HG03039 (cell line): ENCODE measurements at regions not wholly inside any gene's neighbourhood (a gene's known extent, or its start where the extent isn't known, plus 50 kb on each side); places are given as distances from the start of the nearest gene placed in this dataset.

Experiments
- ATAC-seq: cut with Tn5 transposase; IDR thresholded peaks from one replicate; pipeline ENCODE4 v1.9.1; 2021; ENCODE audit warnings: mild to moderate bottlenecking, moderate library complexity; ENCODE audit not compliant: unreplicated experiment

- ATAC-seq = no peak
These were observed 199.9 kb upstream of the ZMIZ1 start for GRCh38 chr10:78868861-78869260.

GRCh38 chr10:78869508-78870454, 199.0 kb upstream of the ZMIZ1 start:
- no peak for ATAC-seq

- no peak for ATAC-seq
These were observed 198.3 kb upstream of the ZMIZ1 start for GRCh38 chr10:78870458-78870857.

- no peak for ATAC-seq
These were observed 197.0 kb upstream of the ZMIZ1 start for GRCh38 chr10:78871796-78872195.

- ATAC-seq = no peak
These were observed 195.4 kb upstream of the ZMIZ1 start for GRCh38 chr10:78873413-78873812.

- no peak for ATAC-seq
These were observed 193.4 kb upstream of the ZMIZ1 start for GRCh38 chr10:78875331-78875877.

- ATAC-seq = no peak
These were observed 192.8 kb upstream of the ZMIZ1 start for GRCh38 chr10:78875932-78876331.

GRCh38 chr10:78876449-78876848, 192.3 kb upstream of the ZMIZ1 start:
- no peak for ATAC-seq

GRCh38 chr10:78879621-78880020, 189.1 kb upstream of the ZMIZ1 start:
- ATAC-seq = no peak

GRCh38 chr10:78886129-78886528, 182.6 kb upstream of the ZMIZ1 start:
- ATAC-seq = no peak

- no peak for ATAC-seq
These were observed 179.2 kb upstream of the ZMIZ1 start for GRCh38 chr10:78889536-78890063.

- ATAC-seq = no peak
These were observed 178.3 kb upstream of the ZMIZ1 start for GRCh38 chr10:78890506-78890905.

GRCh38 chr10:78891741-78892140, 177.0 kb upstream of the ZMIZ1 start:
- no peak for ATAC-seq

- ATAC-seq = no peak
These were observed 176.2 kb upstream of the ZMIZ1 start for GRCh38 chr10:78892338-78893176.

GRCh38 chr10:78893217-78893616, 175.5 kb upstream of the ZMIZ1 start:
- ATAC-seq = no peak

- no peak for ATAC-seq
These were observed 174.5 kb upstream of the ZMIZ1 start for GRCh38 chr10:78894089-78894840.

GRCh38 chr10:78894841-78895195, 173.9 kb upstream of the ZMIZ1 start:
- no peak for ATAC-seq

- no peak for ATAC-seq
These were observed 173.3 kb upstream of the ZMIZ1 start for GRCh38 chr10:78895469-78895868.

GRCh38 chr10:78896159-78896928, 172.4 kb upstream of the ZMIZ1 start:
- ATAC-seq = no peak
